T-helper 17 cell (primary cell): ENCODE measurements at regions not wholly inside any gene's neighbourhood (a gene's known extent, or its start where the extent isn't known, plus 50 kb on each side); places are given as distances from the start of the nearest gene placed in this dataset.
"Not testable (repeated sequence)": the region's sequence is repeated elsewhere in the genome, so short reads cannot be mapped to it uniquely, and the experiment has no call there.

Experiments
- ATAC-seq: fragments of 150-1000 bp; cut with Tn5 transposase; 2 replicates; pipeline ENCODE4 v1.10.0; 2021; ENCODE audit warnings: mild to moderate bottlenecking, moderate library complexity
- DNase-seq, 3 donors: peaks; one replicate each; pipeline versions ENCODE4 v3.0.0 to v3.0.0-alpha.2; 2020 to 2021
- H3K9me3 ChIP-seq: one replicate; pipeline ENCODE4 v1.7.0; 2013; ENCODE audit warnings: low read length, mild to moderate bottlenecking; ENCODE audit not compliant: control insufficient read depth, poor library complexity, severe bottlenecking
- H3K27ac Mint-ChIP-seq: one replicate; pipeline ENCODE4 v1.8.0; 2022; ENCODE audit warnings: mild to moderate bottlenecking, moderate library complexity, mixed read lengths
- H3K27me3 Mint-ChIP-seq: one replicate; pipeline ENCODE4 v1.8.0; 2022; ENCODE audit warnings: mixed read lengths
- H3K36me3 Mint-ChIP-seq: one replicate; pipeline ENCODE4 v1.8.0; 2022; ENCODE audit warnings: low read depth, mixed read lengths
- H3K4me1 Mint-ChIP-seq: one replicate; pipeline ENCODE4 v1.8.0; 2022; ENCODE audit warnings: mild to moderate bottlenecking, mixed read lengths
- H3K4me3 Mint-ChIP-seq: one replicate; pipeline ENCODE4 v1.8.0; 2022; ENCODE audit warnings: mild to moderate bottlenecking, moderate library complexity, mixed read lengths

GRCh38 chr9:41697080-41697479, 432.1 kb downstream of the CNTNAP3B start:
- H3K4me3 Mint-ChIP-seq, H3K27ac Mint-ChIP-seq, H3K9me3 ChIP-seq, H3K36me3 Mint-ChIP-seq, DNase-seq, H3K4me1 Mint-ChIP-seq, ATAC-seq, H3K27me3 Mint-ChIP-seq: not testable (repeated sequence)

DNA sequence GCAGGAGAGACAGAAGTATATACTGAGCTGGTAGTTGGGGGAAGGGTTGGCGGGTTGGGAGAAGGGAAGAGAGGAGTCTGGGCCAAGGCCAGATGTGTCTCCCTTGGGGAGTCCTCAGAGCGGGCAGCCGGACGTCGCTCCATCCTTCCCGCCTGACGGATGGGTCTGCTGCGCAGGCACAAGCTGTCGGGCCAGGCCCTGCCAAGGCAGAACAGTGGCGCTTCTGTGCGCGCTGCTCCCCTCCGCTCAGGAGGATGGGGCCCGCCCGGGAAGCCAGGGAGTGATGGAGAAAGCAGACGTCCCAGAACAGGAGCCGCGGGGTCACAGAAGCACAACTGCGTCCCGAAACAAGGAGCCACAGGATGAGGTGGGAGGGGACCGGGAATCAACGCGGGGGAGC, 449.9 kb downstream of the CNTNAP3B start:
- H3K9me3 ChIP-seq, H3K4me1 Mint-ChIP-seq: not testable (repeated sequence)

DNA sequence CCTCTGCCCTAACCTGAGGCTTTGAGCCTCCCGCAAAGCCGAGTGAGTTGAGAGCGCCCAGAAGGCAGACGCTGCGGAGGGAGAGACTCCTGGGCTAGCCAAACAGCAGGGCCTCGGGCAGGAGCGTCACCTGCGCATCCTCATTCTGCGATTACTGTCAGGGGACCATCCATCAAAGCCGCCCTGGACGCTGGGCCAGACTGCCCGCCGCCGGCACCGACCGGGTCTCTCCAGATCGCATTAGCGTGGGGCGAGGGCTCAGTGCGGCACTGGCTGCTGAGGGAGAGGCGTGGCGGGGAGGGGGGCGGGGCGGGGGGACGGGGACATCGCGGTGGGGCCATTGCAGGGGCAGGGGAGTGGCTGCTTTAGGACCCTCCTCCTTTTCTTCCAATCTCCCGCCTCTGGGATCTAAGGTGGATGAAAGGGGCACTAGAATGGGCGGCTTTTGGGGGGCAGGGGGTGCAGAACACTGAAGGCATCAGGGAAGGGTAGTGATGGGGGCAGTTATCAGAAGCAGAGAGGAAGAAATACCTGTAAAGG, 465.7 kb downstream of the CNTNAP3B start:
- H3K27ac Mint-ChIP-seq, H3K4me1 Mint-ChIP-seq, DNase-seq, H3K36me3 Mint-ChIP-seq, H3K9me3 ChIP-seq, H3K27me3 Mint-ChIP-seq, H3K4me3 Mint-ChIP-seq, ATAC-seq: not testable (repeated sequence)

More for the DNA sequence above, 449.9 kb downstream of the CNTNAP3B start:
- not testable (repeated sequence) for H3K4me3 Mint-ChIP-seq, ATAC-seq, H3K27me3 Mint-ChIP-seq, H3K27ac Mint-ChIP-seq, DNase-seq, H3K36me3 Mint-ChIP-seq

- not testable (repeated sequence) for H3K4me1 Mint-ChIP-seq, ATAC-seq, H3K36me3 Mint-ChIP-seq, DNase-seq, H3K4me3 Mint-ChIP-seq, H3K9me3 ChIP-seq, H3K27ac Mint-ChIP-seq
- peaks cover 15% of the 10 kb centered on the region for H3K27me3 Mint-ChIP-seq
Measured at GRCh38 chr9:41658706-41659105, 469.6 kb upstream of the ZNG1F start.

DNA sequence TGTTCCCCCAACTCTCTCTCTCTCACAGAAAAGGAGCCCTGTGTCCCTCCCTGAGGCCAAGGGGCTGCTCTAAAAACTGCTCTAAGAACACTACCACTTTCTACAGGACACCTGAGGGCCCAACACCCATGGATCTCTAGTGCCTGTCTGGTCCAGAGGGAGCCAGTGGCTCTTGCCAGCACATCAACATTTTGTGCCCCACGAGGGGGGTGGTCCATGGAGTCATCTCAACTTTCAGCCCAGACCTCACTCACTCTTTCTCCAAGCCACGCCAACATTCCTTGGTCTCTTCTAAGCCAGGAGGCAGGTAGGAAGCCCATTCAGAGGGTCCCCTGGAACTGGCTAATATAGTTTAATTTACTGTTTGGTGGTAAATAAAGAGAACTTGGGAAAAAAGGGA, 469.0 kb upstream of the ZNG1F start:
- ATAC-seq, DNase-seq, H3K4me3 Mint-ChIP-seq, H3K36me3 Mint-ChIP-seq, H3K9me3 ChIP-seq, H3K27ac Mint-ChIP-seq: not testable (repeated sequence)
- H3K27me3 Mint-ChIP-seq = peaks cover 15% of the 10 kb centered on the region
- H3K4me1 Mint-ChIP-seq = peaks cover 10% of the 10 kb centered on the region

DNA sequence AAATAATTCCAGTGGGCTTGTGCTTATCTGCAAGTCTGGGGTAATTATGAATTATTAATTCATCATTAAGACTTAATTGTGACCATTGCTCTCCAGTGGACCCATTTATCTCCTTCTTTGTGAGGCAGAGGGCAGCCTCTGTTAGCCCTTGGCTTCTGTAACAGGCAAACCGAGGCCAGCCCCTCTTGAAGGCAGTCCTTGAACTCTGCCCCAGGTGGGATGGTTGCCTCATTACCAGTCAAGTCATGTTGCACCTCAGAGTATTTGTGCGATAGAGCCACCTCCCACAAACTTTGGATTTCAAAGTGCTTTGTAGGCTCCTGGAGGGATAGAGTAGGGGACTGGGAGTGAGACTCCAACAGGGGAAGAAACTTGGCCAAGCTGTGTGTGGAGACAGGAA, 468.0 kb upstream of the ZNG1F start:
- H3K4me3 Mint-ChIP-seq, ATAC-seq, DNase-seq, H3K36me3 Mint-ChIP-seq, H3K9me3 ChIP-seq, H3K27ac Mint-ChIP-seq: not testable (repeated sequence)
- Mint-ChIP-seq H3K27me3 (peaks cover 15% of the 10 kb centered on the region), H3K4me1 (peaks cover 10% of the 10 kb centered on the region)

GRCh38 chr9:41655071-41655554, 466.0 kb upstream of the ZNG1F start:
- Mint-ChIP-seq H3K4me1 (peaks cover 10% of the 10 kb centered on the region), H3K27ac (peak overlapping the region; percentile 72), H3K27me3 (peaks cover 15% of the 10 kb centered on the region), H3K4me3 (peak overlapping the region; percentile 55)
- not testable (repeated sequence) for DNase-seq, H3K36me3 Mint-ChIP-seq, ATAC-seq, H3K9me3 ChIP-seq

DNA sequence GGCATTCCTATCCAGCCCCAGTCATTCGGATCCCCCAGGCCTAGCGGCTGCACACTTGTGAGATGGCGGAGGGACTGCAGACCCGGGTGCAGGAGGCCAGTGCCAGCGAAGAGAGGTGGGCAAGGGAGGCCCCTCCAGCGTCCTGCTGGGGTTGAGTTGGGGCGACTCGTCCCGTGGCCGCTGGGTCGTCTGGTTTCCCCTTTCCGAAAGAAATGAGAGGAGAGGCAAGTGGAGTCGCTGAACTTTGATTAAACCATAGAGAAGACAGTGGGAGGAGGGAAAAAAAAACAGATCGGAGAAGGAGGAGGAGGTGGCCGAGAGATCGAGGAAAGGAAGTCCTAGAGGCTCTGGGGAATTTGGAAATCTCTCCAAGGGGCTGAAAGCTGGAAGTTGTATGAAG, 465.2 kb upstream of the ZNG1F start:
- peak overlapping the region; percentile 41 for H3K4me3 Mint-ChIP-seq
- peaks cover 10% of the 10 kb centered on the region for H3K4me1 Mint-ChIP-seq
- not testable (repeated sequence) for H3K9me3 ChIP-seq, DNase-seq, ATAC-seq, H3K36me3 Mint-ChIP-seq
- H3K27me3 Mint-ChIP-seq = peaks cover 15% of the 10 kb centered on the region
- H3K27ac Mint-ChIP-seq = peak overlapping the region; percentile 72

DNA sequence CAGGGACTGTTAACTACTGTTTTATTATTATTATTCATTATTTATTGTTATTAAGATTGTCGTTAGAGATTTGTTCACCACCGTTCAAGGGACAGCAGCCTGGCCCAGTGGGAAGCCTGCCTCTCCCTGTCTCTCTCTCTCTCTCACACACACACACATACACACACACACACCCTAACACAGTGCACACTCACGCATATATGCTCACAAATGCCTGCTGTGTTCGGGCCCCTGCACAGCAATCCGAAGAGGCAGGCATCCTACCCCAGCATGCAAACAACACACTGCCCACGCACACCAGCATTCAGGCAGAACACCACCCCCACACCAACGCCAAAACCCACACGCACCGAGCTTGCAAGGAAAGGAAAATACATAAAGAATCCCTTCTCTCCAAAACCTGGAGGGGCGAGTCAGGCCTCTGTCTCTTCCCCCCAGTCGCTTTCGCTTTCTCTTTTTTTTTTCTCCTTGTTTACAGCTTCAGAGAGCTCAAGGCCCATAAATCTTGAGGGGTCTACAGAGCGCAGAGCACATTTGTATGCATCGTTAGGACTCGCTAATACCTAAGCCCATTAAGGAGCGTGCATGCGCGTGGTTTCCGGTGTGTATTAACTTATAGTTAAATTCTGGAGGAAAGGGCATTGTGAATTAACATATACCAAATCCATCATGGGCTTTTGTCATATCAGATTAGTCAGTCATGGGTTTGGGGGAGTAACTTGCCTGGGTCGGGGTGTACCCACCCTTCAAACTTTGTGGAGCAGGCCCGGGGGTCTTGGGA, 464.6 kb upstream of the ZNG1F start:
- not testable (repeated sequence) for DNase-seq, H3K9me3 ChIP-seq, ATAC-seq, H3K36me3 Mint-ChIP-seq
- Mint-ChIP-seq H3K27ac (peak overlapping the region; percentile 72), H3K27me3 (peaks cover 15% of the 10 kb centered on the region), H3K4me3 (peak overlapping the region; percentile 67), H3K4me1 (peaks cover 10% of the 10 kb centered on the region)

- not testable (repeated sequence) for DNase-seq, ATAC-seq, H3K36me3 Mint-ChIP-seq, H3K4me3 Mint-ChIP-seq, H3K27ac Mint-ChIP-seq, H3K9me3 ChIP-seq
- Mint-ChIP-seq H3K4me1 (peaks cover 10% of the 10 kb centered on the region), H3K27me3 (peaks cover 11% of the 10 kb centered on the region)
Measured at GRCh38 chr9:41652800-41653199, 463.7 kb upstream of the ZNG1F start.

DNA sequence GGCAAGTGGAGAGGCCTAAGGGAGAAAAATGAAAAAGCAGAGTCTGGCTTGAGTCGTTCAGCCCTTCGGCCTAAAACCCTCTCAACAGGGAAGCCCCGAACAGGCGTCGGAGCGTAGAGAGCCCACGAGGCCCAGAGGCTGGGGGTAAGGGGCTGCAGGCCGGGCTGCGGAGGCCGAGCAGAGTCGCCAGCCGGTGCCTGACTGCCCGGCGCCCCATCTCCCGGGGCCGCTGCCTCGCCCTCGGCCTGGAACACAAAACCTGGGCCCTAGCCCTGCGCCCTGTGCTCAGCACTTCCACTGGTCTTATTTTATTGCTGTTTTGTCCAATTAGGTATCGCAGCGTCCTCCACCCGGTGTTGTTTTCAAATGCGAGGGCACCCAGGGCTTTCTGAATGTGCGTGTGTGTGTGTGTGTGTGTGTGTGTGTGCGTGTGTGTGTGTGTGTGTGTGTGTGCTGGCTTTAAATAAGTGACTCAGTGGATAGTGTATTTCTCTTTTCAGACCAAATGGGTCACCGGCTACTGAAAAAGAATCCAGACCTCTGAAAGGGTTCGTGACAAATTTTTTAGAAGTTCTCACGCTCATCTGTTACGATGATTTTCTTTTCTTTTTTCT, 463.1 kb upstream of the ZNG1F start:
- not testable (repeated sequence) for H3K9me3 ChIP-seq, DNase-seq, H3K4me3 Mint-ChIP-seq, H3K27ac Mint-ChIP-seq, H3K27me3 Mint-ChIP-seq, ATAC-seq, H3K36me3 Mint-ChIP-seq
- H3K4me1 Mint-ChIP-seq = peaks cover 10% of the 10 kb centered on the region

DNA sequence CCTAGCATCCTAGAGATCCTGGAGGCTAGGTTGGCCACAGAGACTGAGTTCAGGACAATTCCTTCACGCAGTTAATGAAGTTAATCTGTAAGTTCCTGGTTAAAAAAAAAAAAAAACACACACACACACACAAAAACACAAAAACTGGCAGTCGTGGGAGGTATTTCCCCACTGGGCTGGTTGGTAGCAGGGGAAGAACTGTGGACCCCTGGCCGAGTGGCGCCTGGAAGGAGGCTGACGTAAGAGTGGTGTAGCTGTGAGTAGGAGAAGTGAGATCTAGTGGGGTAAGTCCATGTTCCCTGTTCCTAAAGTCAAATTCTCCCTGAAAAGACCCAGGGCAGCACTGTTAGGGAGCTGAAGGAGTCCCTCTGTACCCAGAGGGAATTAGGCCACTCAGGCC, 461.0 kb upstream of the ZNG1F start:
- not testable (repeated sequence) for H3K9me3 ChIP-seq, DNase-seq, H3K27ac Mint-ChIP-seq, H3K36me3 Mint-ChIP-seq, ATAC-seq, H3K4me3 Mint-ChIP-seq, H3K27me3 Mint-ChIP-seq, H3K4me1 Mint-ChIP-seq

- H3K27me3 Mint-ChIP-seq, DNase-seq, H3K36me3 Mint-ChIP-seq, H3K27ac Mint-ChIP-seq, ATAC-seq, H3K9me3 ChIP-seq: not testable (repeated sequence)
- peak overlapping the region; percentile 58 for H3K4me3 Mint-ChIP-seq
- H3K4me1 Mint-ChIP-seq = peaks cover 10% of the 10 kb centered on the region
Measured at GRCh38 chr9:41648564-41648963, 459.4 kb upstream of the ZNG1F start.
